ENCODE measurements at regions not wholly inside any gene's neighbourhood (a gene's known extent, or its start where the extent isn't known, plus 50 kb on each side); places are given as distances from the start of the nearest gene placed in this dataset.

DNA sequence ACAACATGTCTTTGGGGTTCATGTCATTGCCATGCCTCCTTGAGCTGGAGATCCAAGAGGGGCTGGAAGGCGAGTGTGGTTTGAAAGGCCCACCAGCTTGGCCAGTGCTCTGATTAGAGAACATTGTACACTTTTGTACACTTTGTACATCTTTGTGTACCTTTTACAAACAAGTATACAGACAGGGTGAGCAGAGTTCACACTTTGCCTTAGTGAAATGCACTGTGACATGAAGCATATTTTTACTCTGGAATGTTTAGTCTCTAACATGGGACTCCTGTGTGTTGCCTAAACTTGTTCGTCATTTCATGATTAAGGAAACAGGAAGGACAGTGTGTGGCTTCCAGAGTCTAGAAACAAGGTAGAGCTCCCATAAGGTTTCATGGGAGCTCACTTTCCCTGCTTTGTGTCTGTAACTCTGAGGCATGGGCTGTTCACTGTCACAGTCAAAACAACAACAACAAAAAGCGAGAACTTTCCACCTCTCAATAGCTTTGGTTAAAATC, 225.8 kb upstream of the SOX4 start:
- intact Hi-C loops (cut with DNase I, micrococcal nuclease), result no loop called here
- H3K4me3 Mint-ChIP-seq, result no peak overlapping the region
- DNase-seq (no peak), ATAC-seq (ENCODE audit: poor library complexity) (no peak)
- ChIA-PET CTCF (no interaction called here), POLR2A (no interaction called here)
- H3K9me3 Mint-ChIP-seq, result no peaks in the 10 kb centered on the region
- TF ChIP-seq, protein P1, sequence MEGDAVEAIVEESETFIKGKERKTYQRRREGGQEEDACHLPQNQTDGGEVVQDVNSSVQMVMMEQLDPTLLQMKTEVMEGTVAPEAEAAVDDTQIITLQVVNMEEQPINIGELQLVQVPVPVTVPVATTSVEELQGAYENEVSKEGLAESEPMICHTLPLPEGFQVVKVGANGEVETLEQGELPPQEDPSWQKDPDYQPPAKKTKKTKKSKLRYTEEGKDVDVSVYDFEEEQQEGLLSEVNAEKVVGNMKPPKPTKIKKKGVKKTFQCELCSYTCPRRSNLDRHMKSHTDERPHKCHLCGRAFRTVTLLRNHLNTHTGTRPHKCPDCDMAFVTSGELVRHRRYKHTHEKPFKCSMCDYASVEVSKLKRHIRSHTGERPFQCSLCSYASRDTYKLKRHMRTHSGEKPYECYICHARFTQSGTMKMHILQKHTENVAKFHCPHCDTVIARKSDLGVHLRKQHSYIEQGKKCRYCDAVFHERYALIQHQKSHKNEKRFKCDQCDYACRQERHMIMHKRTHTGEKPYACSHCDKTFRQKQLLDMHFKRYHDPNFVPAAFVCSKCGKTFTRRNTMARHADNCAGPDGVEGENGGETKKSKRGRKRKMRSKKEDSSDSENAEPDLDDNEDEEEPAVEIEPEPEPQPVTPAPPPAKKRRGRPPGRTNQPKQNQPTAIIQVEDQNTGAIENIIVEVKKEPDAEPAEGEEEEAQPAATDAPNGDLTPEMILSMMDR (IDR thresholded peaks at IDR 0.05), result no peak
- H3K36me3 Mint-ChIP-seq (ENCODE audit: low read depth), result no peaks in the 10 kb centered on the region
- Histone ChIP-seq H3K36me3 (ENCODE audit: insufficient read depth, low read length) (no peaks in the 10 kb centered on the region), H3K9me3 (ENCODE audit: control insufficient read depth in 1 of 2, insufficient read depth in 1 of 2, low read length in 2 of 2) (no peaks in the 10 kb centered on the region), H3K27me3 (ENCODE audit: control insufficient read depth in 1 of 2, insufficient read depth in 2 of 2, low read length in 2 of 2) (no peaks in the 10 kb centered on the region), H3K4me1 (ENCODE audit: insufficient read depth, low read length) (no peaks in the 10 kb centered on the region), H3K27ac (ENCODE audit: low read depth in 1 of 2, low read length in 2 of 2) (no peak overlapping the region), H3K4me3 (ENCODE audit: low read length) (no peak overlapping the region)
- H3K27me3 Mint-ChIP-seq, result no peaks in the 10 kb centered on the region
- no peaks in the 10 kb centered on the region for H3K4me1 Mint-ChIP-seq (ENCODE audit: low read depth)
- no peak overlapping the region for H3K27ac Mint-ChIP-seq

DNA sequence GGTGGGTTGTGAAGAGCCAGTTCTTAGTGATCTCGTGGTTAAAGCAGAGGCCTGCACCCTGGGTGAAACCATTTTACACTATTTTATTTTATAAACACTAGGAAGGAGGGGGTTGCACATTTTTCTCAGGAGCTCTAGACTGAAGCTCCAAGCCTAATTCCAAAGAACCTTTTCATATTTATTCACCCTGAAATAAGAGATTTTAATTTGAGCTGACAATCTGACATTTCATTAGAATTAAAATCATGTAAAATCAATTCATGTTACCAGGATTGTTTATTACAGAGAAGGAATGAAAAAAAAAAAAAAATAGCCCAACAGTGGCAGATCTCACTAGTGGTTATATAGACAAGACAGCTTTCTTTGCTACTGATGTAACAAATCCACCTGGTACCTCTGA, 222.5 kb upstream of the SOX4 start:
- Mint-ChIP-seq H3K4me3 (no peak overlapping the region), H3K27me3 (no peaks in the 10 kb centered on the region), H3K9me3 (no peaks in the 10 kb centered on the region), H3K4me1 (ENCODE audit: low read depth) (no peaks in the 10 kb centered on the region), H3K36me3 (ENCODE audit: low read depth) (no peaks in the 10 kb centered on the region), H3K27ac (no peak overlapping the region)
- Histone ChIP-seq H3K4me3 (ENCODE audit: low read length) (no peak overlapping the region), H3K27me3 (ENCODE audit: control insufficient read depth in 1 of 2, insufficient read depth in 2 of 2, low read length in 2 of 2) (no peaks in the 10 kb centered on the region), H3K36me3 (ENCODE audit: insufficient read depth, low read length) (no peaks in the 10 kb centered on the region), H3K4me1 (ENCODE audit: insufficient read depth, low read length) (no peaks in the 10 kb centered on the region), H3K9me3 (ENCODE audit: control insufficient read depth in 1 of 2, insufficient read depth in 1 of 2, low read length in 2 of 2) (peaks cover 0 to 2% of the 10 kb centered on the region in 2 experiments), H3K27ac (ENCODE audit: low read depth in 1 of 2, low read length in 2 of 2) (no peak overlapping the region)
- ChIA-PET CTCF (no interaction called here), POLR2A (no interaction called here)
- ATAC-seq (ENCODE audit: poor library complexity) (no peak), DNase-seq (no peak)
- TF ChIP-seq, protein P1 (IDR thresholded peaks at IDR 0.05), result no peak
- intact Hi-C loops (cut with DNase I, micrococcal nuclease), result no loop called here

DNA sequence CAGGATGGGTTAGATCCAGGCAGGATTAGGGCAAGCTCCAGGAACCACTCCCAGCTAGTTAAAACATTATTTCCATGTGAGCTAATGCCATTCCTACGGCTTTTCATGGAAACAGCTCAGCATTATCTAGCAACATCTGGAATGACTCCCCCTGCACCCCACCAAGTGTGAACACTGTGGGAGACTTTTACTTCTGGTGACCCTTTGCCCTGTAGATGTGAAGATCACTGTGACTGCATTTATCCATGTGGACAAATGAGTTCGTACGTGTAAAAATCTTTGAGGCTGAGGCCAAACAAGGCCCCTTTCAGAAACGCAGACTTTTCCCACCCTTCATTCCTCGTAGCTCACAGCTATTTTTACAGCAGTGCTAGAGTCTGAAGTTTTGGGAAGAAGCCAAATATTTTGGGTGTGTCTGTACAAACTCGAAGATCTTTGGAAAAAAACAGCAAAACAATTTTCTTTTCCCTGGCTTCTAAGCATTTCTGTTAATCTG, 221.8 kb upstream of the SOX4 start:
- Histone ChIP-seq H3K4me1 (ENCODE audit: insufficient read depth, low read length) (no peaks in the 10 kb centered on the region), H3K27ac (ENCODE audit: low read depth in 1 of 2, low read length in 2 of 2) (no peak overlapping the region), H3K9me3 (ENCODE audit: control insufficient read depth in 1 of 2, insufficient read depth in 1 of 2, low read length in 2 of 2) (peaks cover 0 to 3% of the 10 kb centered on the region in 2 experiments), H3K27me3 (ENCODE audit: control insufficient read depth in 1 of 2, insufficient read depth in 2 of 2, low read length in 2 of 2) (no peaks in the 10 kb centered on the region), H3K36me3 (ENCODE audit: insufficient read depth, low read length) (no peaks in the 10 kb centered on the region), H3K4me3 (ENCODE audit: low read length) (no peak overlapping the region)
- ChIA-PET CTCF (no interaction called here), POLR2A (no interaction called here)
- no peaks in the 10 kb centered on the region for H3K27me3 Mint-ChIP-seq
- H3K9me3 Mint-ChIP-seq, result no peaks in the 10 kb centered on the region
- DNase-seq (no peak), ATAC-seq (ENCODE audit: poor library complexity) (no peak)
- no peak overlapping the region for H3K4me3 Mint-ChIP-seq
- no peaks in the 10 kb centered on the region for H3K4me1 Mint-ChIP-seq (ENCODE audit: low read depth)
- TF ChIP-seq, protein P1 (IDR thresholded peaks at IDR 0.05), result no peak
- no peak overlapping the region for H3K27ac Mint-ChIP-seq
- intact Hi-C loops (cut with DNase I, micrococcal nuclease), result no loop called here
- no peaks in the 10 kb centered on the region for H3K36me3 Mint-ChIP-seq (ENCODE audit: low read depth)

Data from CD4-positive, alpha-beta T cell (primary cell).